Neural progenitor cell (in vitro differentiated cells): ENCODE measurements at regions not wholly inside any gene's neighbourhood (a gene's known extent, or its start where the extent isn't known, plus 50 kb on each side); places are given as distances from the start of the nearest gene placed in this dataset.
"Not testable (repeated sequence)": the region's sequence is repeated elsewhere in the genome, so short reads cannot be mapped to it uniquely, and the experiment has no call there.

Experiments
- DNase-seq: peaks from one replicate; pipeline ENCODE4 v3.0.0-alpha.2; 2016; ENCODE audit warnings: low spot score
- H2AFZ ChIP-seq: fragments of 200-600 bp; sonication (generic); replicated peaks from 2 replicates; pipeline ENCODE4 v1.6.1; 2016; ENCODE audit warnings: antibody characterized with exemption
- H3F3A ChIP-seq: fragments of 200-600 bp; sonication (generic); 2 replicates; pipeline ENCODE4 v1.6.1; 2016; ENCODE audit warnings: antibody characterized with exemption, low read depth
- H3K27ac ChIP-seq: fragments of 200-600 bp; sonication (generic); 2 replicates; pipeline ENCODE4 v1.5.1; 2016; ENCODE audit warnings: mild to moderate bottlenecking
- H3K27me3 ChIP-seq: fragments of 200-600 bp; sonication (generic); 2 replicates; pipeline ENCODE4 v1.6.1; 2016; ENCODE audit warnings: mild to moderate bottlenecking, moderate library complexity
- H3K36me3 ChIP-seq: fragments of 200-600 bp; sonication (generic); 2 replicates; pipeline ENCODE4 v1.5.1; 2016
- H3K4me1 ChIP-seq: fragments of 200-600 bp; sonication (generic); 2 replicates; pipeline ENCODE4 v1.6.1; 2016; ENCODE audit warnings: mixed run types
- H3K4me2 ChIP-seq: fragments of 200-600 bp; sonication (generic); 2 replicates; pipeline ENCODE4 v1.6.1; 2016
- H3K4me3 ChIP-seq: fragments of 200-600 bp; sonication (generic); 2 replicates; pipeline ENCODE4 v1.5.1; 2016
- H3K79me2 ChIP-seq: fragments of 200-600 bp; sonication (generic); 2 replicates; pipeline ENCODE4 v1.6.1; 2016; ENCODE audit warnings: low read depth
- H3K9ac ChIP-seq: fragments of 200-600 bp; sonication (generic); 2 replicates; pipeline ENCODE4 v1.6.1; 2016
- H3K9me3 ChIP-seq: fragments of 200-600 bp; sonication (generic); 2 replicates; pipeline ENCODE4 v1.5.1; 2016; ENCODE audit warnings: low read depth
- H4K20me1 ChIP-seq: fragments of 200-600 bp; sonication (generic); 2 replicates; pipeline ENCODE4 v1.6.1; 2016; ENCODE audit warnings: low read depth
- H3K27ac Mint-ChIP-seq: 3 replicates; pipeline ENCODE4 v1.8.0; 2021; ENCODE audit warnings: mixed read lengths
- H3K27me3 Mint-ChIP-seq: 2 replicates; pipeline ENCODE4 v1.8.0; 2022; ENCODE audit warnings: low read depth, mild to moderate bottlenecking, inconsistent platforms, moderate library complexity, mixed read lengths; ENCODE audit not compliant: insufficient read depth
- H3K36me3 Mint-ChIP-seq: 3 replicates; pipeline ENCODE4 v1.8.0; 2021; ENCODE audit warnings: mixed read lengths
- H3K4me1 Mint-ChIP-seq: 3 replicates; pipeline ENCODE4 v1.8.0; 2021; ENCODE audit warnings: mixed read lengths
- H3K4me3 Mint-ChIP-seq: 3 replicates; pipeline ENCODE4 v1.8.0; 2021; ENCODE audit warnings: mild to moderate bottlenecking, moderate library complexity, mixed read lengths
- H3K9me3 Mint-ChIP-seq: 3 replicates; pipeline ENCODE4 v1.8.0; 2020; ENCODE audit warnings: mixed read lengths
- CTCF ChIP-seq: fragments of 200-600 bp; sonication (generic); IDR thresholded peaks from 2 replicates; pipeline ENCODE4 v1.5.1; 2017; ENCODE audit warnings: antibody characterized with exemption, mild to moderate bottlenecking
- EZH2 ChIP-seq: fragments of 200-600 bp; sonication (generic); IDR thresholded peaks from 2 replicates; pipeline ENCODE4 v1.6.1; 2017; ENCODE audit warnings: antibody characterized with exemption, mild to moderate bottlenecking, moderate library complexity
- EZH2phosphoT487 ChIP-seq: fragments of 200-600 bp; sonication (generic); IDR thresholded peaks from 2 replicates; pipeline ENCODE4 v1.6.1; 2017; ENCODE audit warnings: antibody characterized with exemption

DNA sequence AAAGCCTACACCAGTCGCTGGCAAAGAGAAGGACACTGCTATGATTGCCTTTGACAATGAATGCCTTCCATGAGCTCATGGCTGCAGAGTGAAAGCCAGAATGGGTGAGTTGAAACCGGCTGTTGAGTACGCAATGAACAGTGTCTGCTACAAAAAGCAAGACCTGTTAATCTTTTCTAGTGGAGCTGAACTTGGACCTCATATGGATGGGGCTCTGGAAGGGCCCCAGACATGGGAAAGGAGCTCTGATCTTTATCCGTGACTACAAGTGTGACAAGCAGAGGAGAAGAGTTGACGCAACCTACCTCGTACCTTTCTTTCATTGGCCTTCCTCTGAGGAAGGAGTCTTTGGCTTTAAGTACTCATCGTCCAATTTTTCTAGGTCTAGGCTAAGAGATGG lies 67.1 kb upstream of the TSC22D1 start:
- TF ChIP-seq EZH2phosphoT487, result no peak
- TF ChIP-seq CTCF, result no peak
- no peak for TF ChIP-seq EZH2
- no peak overlapping the region for H3K4me3 ChIP-seq
- H3K4me2 ChIP-seq, result no peak overlapping the region
- Mint-ChIP-seq H3K27me3 (peaks cover 2% of the 10 kb centered on the region), H3K9me3 (no peaks in the 10 kb centered on the region), H3K36me3 (no peaks in the 10 kb centered on the region), H3K27ac (no peak overlapping the region), H3K4me1 (peaks cover 2% of the 10 kb centered on the region), H3K4me3 (no peak overlapping the region)
- no peak overlapping the region for H3K27ac ChIP-seq
- H3K36me3 ChIP-seq, result no peaks in the 10 kb centered on the region
- no peaks in the 10 kb centered on the region for H3K9me3 ChIP-seq
- no peak overlapping the region for H2AFZ ChIP-seq
- H3K4me1 ChIP-seq, result peaks cover under 1% of the 10 kb centered on the region
- no peak overlapping the region for H3K9ac ChIP-seq
- DNase-seq, result no peak
- H3K27me3 ChIP-seq, result no peaks in the 10 kb centered on the region
- no peaks in the 10 kb centered on the region for H4K20me1 ChIP-seq
- H3F3A ChIP-seq, result no peaks in the 10 kb centered on the region
- no peaks in the 10 kb centered on the region for H3K79me2 ChIP-seq

GRCh38 chr13:44637581-44637980 lies 61.5 kb upstream of the TSC22D1 start:
- Histone ChIP-seq H2AFZ (no peak overlapping the region), H3K27ac (no peak overlapping the region), H3K9me3 (no peaks in the 10 kb centered on the region), H3K4me1 (no peaks in the 10 kb centered on the region), H3K4me2 (no peak overlapping the region), H4K20me1 (no peaks in the 10 kb centered on the region), H3K36me3 (no peaks in the 10 kb centered on the region), H3K9ac (no peak overlapping the region), H3K79me2 (no peaks in the 10 kb centered on the region), H3K27me3 (no peaks in the 10 kb centered on the region), H3F3A (no peaks in the 10 kb centered on the region), H3K4me3 (no peak overlapping the region)
- Mint-ChIP-seq H3K4me1 (no peaks in the 10 kb centered on the region), H3K27me3 (no peaks in the 10 kb centered on the region), H3K36me3 (no peaks in the 10 kb centered on the region), H3K4me3 (no peak overlapping the region), H3K9me3 (peaks cover 6% of the 10 kb centered on the region), H3K27ac (no peak overlapping the region)
- no peak for TF ChIP-seq CTCF
- TF ChIP-seq EZH2phosphoT487, result no peak
- no peak for TF ChIP-seq EZH2
- no peak for DNase-seq

- no peak overlapping the region for H3K27ac ChIP-seq
- H3K36me3 Mint-ChIP-seq, result no peaks in the 10 kb centered on the region
- TF ChIP-seq CTCF (no peak), EZH2 (no peak), EZH2phosphoT487 (no peak)
- no peaks in the 10 kb centered on the region for H3K27me3 ChIP-seq
- H4K20me1 ChIP-seq, result no peaks in the 10 kb centered on the region
- no peak overlapping the region for H3K9ac ChIP-seq
- H3K27ac Mint-ChIP-seq, result no peak overlapping the region
- no peaks in the 10 kb centered on the region for H3K36me3 ChIP-seq
- no peak overlapping the region for H3K4me3 Mint-ChIP-seq
- H3K4me3 ChIP-seq, result no peak overlapping the region
- no peaks in the 10 kb centered on the region for H3F3A ChIP-seq
- peaks cover 2% of the 10 kb centered on the region for H3K27me3 Mint-ChIP-seq
- no peaks in the 10 kb centered on the region for H3K79me2 ChIP-seq
- no peak overlapping the region for H3K4me2 ChIP-seq
- H3K9me3 Mint-ChIP-seq, result peaks cover 8% of the 10 kb centered on the region
- H2AFZ ChIP-seq, result no peak overlapping the region
- DNase-seq, result no peak
- no peaks in the 10 kb centered on the region for H3K4me1 Mint-ChIP-seq
- no peaks in the 10 kb centered on the region for H3K4me1 ChIP-seq
- H3K9me3 ChIP-seq, result no peaks in the 10 kb centered on the region
These were observed 53.5 kb upstream of the TSC22D1 start for GRCh38 chr13:44629465-44630183.

- not testable (repeated sequence) for H3K79me2 ChIP-seq, H3F3A ChIP-seq, H3K27ac Mint-ChIP-seq, H3K4me1 ChIP-seq, H3K27ac ChIP-seq, H3K9me3 Mint-ChIP-seq, H2AFZ ChIP-seq, H3K36me3 ChIP-seq, H3K4me1 Mint-ChIP-seq, H3K36me3 Mint-ChIP-seq, H3K4me2 ChIP-seq, H3K9ac ChIP-seq, H3K27me3 Mint-ChIP-seq, H3K4me3 ChIP-seq, H3K27me3 ChIP-seq, H3K9me3 ChIP-seq, DNase-seq, H4K20me1 ChIP-seq, H3K4me3 Mint-ChIP-seq
These were observed 52.7 kb upstream of the TSC22D1 start for GRCh38 chr13:44628826-44629225.
